PFSK-1 (cell line): ENCODE measurements at regions not wholly inside any gene's neighbourhood (a gene's known extent, or its start where the extent isn't known, plus 50 kb on each side); places are given as distances from the start of the nearest gene placed in this dataset.

Experiments used
- FOXP2 ChIP-seq: optimal IDR thresholded peaks from 2 replicates; pipeline ENCODE3; 2011; ENCODE audit warnings: borderline replicate concordance, control low read depth, inconsistent platforms; ENCODE audit not compliant: insufficient read depth; ENCODE audit errors: extremely low read length, extremely low read depth
- POLR2AphosphoS5 ChIP-seq: IDR thresholded peaks from 2 replicates; pipeline ENCODE4 v1.6.1; 2012; ENCODE audit warnings: low read depth, mild to moderate bottlenecking, control low read depth, low read length, moderate library complexity
- SIN3A ChIP-seq: IDR thresholded peaks from 2 replicates; pipeline ENCODE4 v1.6.1; 2012; ENCODE audit warnings: mild to moderate bottlenecking, low read length, moderate library complexity, borderline replicate concordance; ENCODE audit not compliant: insufficient read depth
- TAF1 ChIP-seq: IDR thresholded peaks from 2 replicates; pipeline ENCODE4 v1.6.1; 2012; ENCODE audit warnings: low read length, control low read depth, borderline replicate concordance; ENCODE audit not compliant: insufficient read depth
- TF ChIP-seq, protein P1 (sequence below), 2 experiments: IDR thresholded peaks; 2 replicates each; pipeline versions ENCODE4 v1.6.1 to v1.8.0; 2011 to 2012; ENCODE audit warnings: low read depth in 2 of 2, low read length in 2 of 2, control low read depth in 1 of 2, inconsistent platforms in 1 of 2, mild to moderate bottlenecking in 1 of 2, moderate library complexity in 1 of 2; ENCODE audit not compliant: insufficient read depth in 1 of 2

DNA sequence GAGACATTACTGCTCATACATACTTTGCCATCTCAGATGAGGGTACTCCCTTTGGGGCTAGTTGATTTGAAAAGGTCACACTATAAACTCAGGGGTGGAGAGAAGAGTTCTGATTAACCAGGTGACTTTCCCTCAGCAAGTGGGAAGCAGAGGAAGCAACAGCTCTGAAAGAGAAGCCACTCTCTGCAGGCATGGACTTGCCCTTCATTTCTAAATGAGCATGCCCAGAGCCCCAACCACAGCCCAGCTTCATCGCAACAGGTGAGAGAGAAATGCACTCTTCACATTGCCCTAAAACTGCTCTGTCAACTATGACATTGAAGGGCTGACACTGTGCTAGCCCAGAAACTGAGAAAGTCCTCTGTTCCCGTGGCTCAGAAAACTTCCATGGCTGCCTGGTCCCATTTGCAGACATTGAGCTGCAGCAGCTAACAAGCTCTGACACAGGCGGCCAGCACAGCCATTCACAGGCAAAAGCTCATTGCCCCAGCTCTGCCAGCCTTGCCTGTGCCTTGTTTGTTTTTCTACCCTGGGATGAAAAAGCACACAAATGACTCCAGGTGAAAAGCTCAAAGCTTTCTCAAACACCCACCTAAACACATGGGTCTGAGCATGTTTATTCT is 419.8 kb upstream of the DYNLRB2 start:
- TF ChIP-seq POLR2AphosphoS5: no peak
- TF ChIP-seq, protein P1, sequence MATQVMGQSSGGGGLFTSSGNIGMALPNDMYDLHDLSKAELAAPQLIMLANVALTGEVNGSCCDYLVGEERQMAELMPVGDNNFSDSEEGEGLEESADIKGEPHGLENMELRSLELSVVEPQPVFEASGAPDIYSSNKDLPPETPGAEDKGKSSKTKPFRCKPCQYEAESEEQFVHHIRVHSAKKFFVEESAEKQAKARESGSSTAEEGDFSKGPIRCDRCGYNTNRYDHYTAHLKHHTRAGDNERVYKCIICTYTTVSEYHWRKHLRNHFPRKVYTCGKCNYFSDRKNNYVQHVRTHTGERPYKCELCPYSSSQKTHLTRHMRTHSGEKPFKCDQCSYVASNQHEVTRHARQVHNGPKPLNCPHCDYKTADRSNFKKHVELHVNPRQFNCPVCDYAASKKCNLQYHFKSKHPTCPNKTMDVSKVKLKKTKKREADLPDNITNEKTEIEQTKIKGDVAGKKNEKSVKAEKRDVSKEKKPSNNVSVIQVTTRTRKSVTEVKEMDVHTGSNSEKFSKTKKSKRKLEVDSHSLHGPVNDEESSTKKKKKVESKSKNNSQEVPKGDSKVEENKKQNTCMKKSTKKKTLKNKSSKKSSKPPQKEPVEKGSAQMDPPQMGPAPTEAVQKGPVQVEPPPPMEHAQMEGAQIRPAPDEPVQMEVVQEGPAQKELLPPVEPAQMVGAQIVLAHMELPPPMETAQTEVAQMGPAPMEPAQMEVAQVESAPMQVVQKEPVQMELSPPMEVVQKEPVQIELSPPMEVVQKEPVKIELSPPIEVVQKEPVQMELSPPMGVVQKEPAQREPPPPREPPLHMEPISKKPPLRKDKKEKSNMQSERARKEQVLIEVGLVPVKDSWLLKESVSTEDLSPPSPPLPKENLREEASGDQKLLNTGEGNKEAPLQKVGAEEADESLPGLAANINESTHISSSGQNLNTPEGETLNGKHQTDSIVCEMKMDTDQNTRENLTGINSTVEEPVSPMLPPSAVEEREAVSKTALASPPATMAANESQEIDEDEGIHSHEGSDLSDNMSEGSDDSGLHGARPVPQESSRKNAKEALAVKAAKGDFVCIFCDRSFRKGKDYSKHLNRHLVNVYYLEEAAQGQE (IDR thresholded peaks at IDR 0.05; ENCODE audit: insufficient read depth in 1 of 2, low read depth in 2 of 2, low read length in 2 of 2): no peak
- TF ChIP-seq FOXP2: no peak
- TF ChIP-seq TAF1: no peak
- TF ChIP-seq SIN3A: no peak
